ENCODE measurements at regions not wholly inside any gene's neighbourhood (a gene's known extent, or its start where the extent isn't known, plus 50 kb on each side); places are given as distances from the start of the nearest gene placed in this dataset.

DNA sequence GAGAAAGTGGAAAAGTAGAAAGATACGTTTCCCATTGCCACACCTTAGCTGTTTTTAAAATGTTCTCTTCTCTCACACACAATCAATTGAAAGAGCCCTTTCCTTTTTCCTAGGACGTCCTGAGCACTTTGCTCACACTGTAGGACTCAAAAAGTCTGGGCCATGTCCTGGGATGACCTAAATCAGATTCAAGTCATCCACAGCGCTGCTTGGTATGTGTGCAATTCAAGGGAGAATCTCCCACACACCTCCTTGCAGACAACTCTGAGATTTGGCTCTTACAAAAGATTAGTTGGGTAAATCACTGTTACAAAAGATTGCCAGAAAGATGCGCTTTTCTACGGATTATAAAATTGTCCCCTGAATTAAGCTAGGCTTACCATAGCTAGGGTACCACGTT is 130.1 kb downstream of the RNASET2 start:
- H3K4me3 ChIP-seq, result no peak overlapping the region
- no peak for DNase-seq
- H3K9me3 ChIP-seq (replicated peaks), result no peaks in the 10 kb centered on the region
- 0 out of 2 replicates have a peak, but pooled peaks cover 8% of the 10 kb centered on the region for H3K4me1 ChIP-seq
- H3K27ac ChIP-seq, result no peak overlapping the region
- H3K36me3 ChIP-seq, result no peaks in the 10 kb centered on the region
- 0 out of 2 replicates have a peak, but pooled peaks cover 4% of the 10 kb centered on the region for H3K27me3 ChIP-seq

DNA sequence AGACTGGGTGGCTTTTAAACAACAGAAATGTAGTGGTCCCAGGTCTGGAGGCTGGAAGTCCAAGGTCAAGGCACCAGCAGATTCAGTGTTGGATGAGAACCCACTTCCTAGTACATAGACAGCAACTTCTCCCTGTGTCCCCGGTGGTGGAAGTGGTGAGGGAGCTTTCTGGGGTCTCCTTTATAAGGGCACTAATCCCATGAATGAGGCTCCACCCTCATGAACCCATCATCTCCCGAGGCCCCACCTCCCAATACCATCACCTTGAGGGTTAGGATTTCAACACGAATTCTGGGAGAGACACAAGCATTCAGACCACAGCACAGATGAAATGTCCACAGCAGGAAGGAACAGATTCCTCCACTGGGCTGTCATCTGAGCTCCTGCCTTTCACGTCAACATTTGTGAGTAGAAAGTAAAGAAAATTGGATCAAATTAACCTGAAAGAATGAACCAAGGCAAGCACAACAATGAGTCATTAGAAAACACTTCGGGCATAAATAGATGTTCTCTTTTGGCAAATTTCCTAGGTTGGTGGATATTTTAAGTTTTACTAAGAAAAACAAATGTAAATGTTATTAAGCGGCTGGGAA is 130.7 kb downstream of the RNASET2 start:
- DNase-seq, result no peak
- Histone ChIP-seq H3K36me3 (no peaks in the 10 kb centered on the region), H3K27me3 (0 out of 2 replicates have a peak, but pooled peaks cover 4% of the 10 kb centered on the region), H3K27ac (no peak overlapping the region), H3K4me1 (0 out of 2 replicates have a peak, but pooled peaks cover 8% of the 10 kb centered on the region), H3K4me3 (no peak overlapping the region), H3K9me3 (replicated peaks) (no peaks in the 10 kb centered on the region)

DNA sequence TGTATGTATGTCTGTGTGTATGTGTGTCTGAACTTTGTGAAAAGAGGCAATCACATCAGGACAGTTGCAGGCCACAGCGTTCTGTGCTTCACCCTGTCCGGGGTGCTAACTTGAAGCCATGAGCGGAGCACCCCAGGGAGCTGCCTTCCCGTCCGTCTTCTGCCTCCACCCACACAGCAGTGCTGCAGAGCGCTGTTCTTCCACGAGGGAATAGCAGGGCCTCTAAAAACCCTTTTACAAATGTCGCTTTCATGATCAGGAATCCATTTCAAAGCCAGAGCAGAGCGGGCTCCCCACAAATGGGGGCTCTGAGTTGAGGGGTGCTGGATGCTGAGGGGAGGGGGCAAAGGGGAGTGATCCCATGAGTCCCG is 131.5 kb downstream of the RNASET2 start:
- H3K9me3 ChIP-seq (replicated peaks), result no peaks in the 10 kb centered on the region
- 0 out of 2 replicates have a peak, but pooled peaks cover 4% of the 10 kb centered on the region for H3K27me3 ChIP-seq
- H3K36me3 ChIP-seq, result no peaks in the 10 kb centered on the region
- no peak for DNase-seq
- H3K4me3 ChIP-seq, result no peak overlapping the region
- H3K27ac ChIP-seq, result no peak overlapping the region
- H3K4me1 ChIP-seq, result 0 out of 2 replicates have a peak, but pooled peaks cover 8% of the 10 kb centered on the region

DNA sequence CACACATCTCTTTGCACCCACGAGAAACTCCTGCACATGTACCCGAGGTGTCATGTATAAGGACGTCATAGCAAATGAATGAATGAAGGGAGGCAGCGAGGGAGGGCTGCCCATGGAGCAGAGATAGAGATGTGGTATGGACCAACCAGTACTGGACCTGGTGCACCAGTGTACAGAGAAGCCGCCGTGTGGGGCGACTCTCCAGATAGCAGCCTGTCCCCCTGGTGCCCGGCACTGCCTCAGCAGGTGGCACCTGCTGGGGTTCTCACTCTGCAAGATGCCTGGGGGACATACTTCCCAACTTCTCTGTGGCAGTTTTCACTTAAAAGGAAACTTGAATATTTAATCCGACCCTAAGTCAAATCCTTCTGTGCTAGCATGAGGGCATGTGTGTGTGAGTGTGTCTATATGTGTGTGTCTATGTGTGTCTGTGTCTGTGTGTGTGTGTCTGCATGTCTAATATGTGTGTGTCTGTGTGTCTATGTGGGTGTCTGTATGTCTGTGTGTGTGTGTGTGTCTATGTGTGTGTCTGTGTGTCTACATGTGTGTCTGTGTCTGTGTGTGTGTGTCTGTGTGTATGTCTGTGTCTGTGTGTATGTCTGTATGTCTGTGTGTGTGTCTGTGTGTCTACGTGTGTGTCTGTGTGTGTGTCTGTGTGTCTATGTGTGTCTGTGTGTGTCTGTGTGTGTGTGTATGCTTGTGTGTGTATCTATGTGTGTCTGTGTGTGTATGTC is 132.0 kb downstream of the RNASET2 start:
- Histone ChIP-seq H3K36me3 (no peaks in the 10 kb centered on the region), H3K27ac (no peak overlapping the region), H3K4me3 (no peak overlapping the region), H3K9me3 (replicated peaks) (no peaks in the 10 kb centered on the region), H3K4me1 (0 out of 2 replicates have a peak, but pooled peaks cover 8% of the 10 kb centered on the region), H3K27me3 (0 out of 2 replicates have a peak, but pooled peaks cover 4% of the 10 kb centered on the region)
- no peak for DNase-seq

DNA sequence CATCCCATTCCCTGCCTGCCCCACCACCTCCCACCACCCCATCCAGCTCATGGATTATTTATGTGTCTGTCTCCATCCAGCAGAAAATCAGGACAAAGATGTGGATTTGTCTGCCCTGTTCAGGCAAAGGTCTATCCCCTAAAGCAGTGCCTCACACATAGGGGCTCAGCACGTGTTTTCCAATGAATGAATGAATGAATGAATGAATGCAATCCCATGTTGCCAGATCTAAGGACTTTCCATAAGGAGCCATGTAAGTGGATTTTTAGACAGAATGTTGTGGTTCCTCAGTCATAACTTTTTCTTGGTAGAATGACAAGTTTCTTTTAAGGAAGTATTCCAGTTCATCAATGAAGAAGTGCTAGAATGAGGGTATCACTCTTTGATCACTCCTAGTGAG is 133.7 kb downstream of the RNASET2 start:
- Histone ChIP-seq H3K27ac (no peak overlapping the region), H3K4me1 (0 out of 2 replicates have a peak, but pooled peaks cover 8% of the 10 kb centered on the region), H3K9me3 (replicated peaks) (no peaks in the 10 kb centered on the region), H3K36me3 (no peaks in the 10 kb centered on the region), H3K4me3 (no peak overlapping the region), H3K27me3 (0 out of 2 replicates have a peak, but pooled peaks cover 4% of the 10 kb centered on the region)
- no peak for DNase-seq

DNA sequence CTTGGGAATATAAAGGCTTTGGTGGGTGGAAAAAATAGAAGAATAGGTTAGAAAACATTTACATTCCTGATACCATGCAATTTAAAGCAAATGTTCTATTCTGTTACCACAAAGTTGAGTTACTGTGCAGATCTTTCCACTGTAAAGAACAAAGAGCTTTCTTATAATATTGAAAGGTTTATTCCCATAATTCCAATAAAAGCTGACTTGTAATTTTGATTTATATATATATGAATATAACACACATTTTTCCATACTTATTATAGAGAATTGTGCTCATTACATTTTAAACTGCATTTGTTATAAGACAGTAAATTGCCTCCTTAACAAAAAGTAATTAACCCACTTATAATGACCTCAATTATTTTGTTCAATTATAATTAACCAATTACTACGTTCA is 135.9 kb downstream of the RNASET2 start:
- DNase-seq, result no peak
- Histone ChIP-seq H3K27me3 (0 out of 2 replicates have a peak, but pooled peaks cover 4% of the 10 kb centered on the region), H3K9me3 (replicated peaks) (no peaks in the 10 kb centered on the region), H3K4me3 (no peak overlapping the region), H3K4me1 (0 out of 2 replicates have a peak, but pooled peaks cover 1% of the 10 kb centered on the region), H3K27ac (no peak overlapping the region), H3K36me3 (no peaks in the 10 kb centered on the region)

DNA sequence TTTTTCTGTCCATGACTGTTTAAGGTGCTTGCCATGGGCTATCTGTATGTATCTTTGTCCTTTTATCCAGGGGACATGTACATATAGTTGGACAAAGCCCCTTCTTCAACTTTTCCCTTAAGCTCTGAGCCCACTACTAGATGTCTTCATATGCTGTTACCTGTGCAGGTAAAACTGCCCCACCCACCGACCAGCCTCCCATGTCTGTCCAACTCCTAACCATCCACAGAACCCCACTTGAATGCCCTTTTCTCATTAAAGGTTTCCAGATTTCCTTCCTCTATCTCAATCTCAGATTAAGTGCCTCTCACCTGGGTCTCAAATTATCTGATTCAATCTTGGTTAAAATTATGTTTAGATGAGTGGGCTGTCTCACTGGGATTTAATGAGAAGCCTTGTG is 136.3 kb downstream of the RNASET2 start:
- Histone ChIP-seq H3K9me3 (replicated peaks) (no peaks in the 10 kb centered on the region), H3K4me1 (no peaks in the 10 kb centered on the region), H3K36me3 (no peaks in the 10 kb centered on the region), H3K4me3 (no peak overlapping the region), H3K27me3 (0 out of 2 replicates have a peak, but pooled peaks cover 4% of the 10 kb centered on the region), H3K27ac (no peak overlapping the region)
- DNase-seq, result no peak

DNA sequence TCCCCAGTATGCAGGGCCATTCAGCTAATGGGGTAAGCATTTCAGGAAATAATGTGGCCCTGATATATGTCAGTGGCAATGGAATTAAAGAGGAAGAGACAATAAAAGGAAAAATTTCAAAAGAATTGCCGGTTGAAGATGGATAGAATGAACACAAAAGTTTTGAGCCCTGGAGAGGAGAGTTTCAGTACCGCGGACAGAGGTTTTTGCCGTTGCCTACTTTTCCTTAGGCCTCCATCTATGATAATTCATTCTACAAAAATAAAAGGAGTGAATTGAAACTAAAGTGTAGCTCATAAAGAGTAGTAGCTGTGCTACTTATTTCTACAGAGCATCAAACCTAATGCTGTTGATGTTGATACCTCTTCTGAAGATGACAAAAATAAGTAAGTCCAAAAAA is 140.7 kb downstream of the RNASET2 start:
- DNase-seq, result peak in 1 of 2 experiments; percentile 53
- Histone ChIP-seq H3K4me3 (no peak overlapping the region), H3K27me3 (no peaks in the 10 kb centered on the region)

DNA sequence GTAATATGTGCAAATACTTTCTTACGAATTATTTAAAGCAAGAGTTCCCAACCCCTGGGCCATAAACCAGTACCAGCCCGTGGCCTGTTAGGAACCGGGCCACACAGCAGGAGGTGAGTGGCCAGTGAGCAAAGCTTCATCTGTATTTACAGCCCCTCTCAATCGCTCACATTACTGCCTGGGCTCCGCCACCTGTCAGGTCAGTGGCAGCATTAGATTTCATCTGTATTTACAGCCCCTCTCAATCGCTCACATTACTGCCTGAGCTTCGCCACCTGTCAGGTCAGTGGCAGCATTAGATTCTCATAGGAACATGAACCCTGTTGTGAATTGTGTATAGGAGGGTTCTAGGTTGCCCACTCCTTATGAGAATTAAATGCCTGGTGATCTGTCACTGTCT is 142.0 kb downstream of the RNASET2 start:
- H3K9me3 ChIP-seq (replicated peaks), result no peaks in the 10 kb centered on the region

More for the DNA sequence above, 140.7 kb downstream of the RNASET2 start:
- Histone ChIP-seq H3K27ac (no peak overlapping the region), H3K4me1 (no peaks in the 10 kb centered on the region), H3K9me3 (replicated peaks) (no peaks in the 10 kb centered on the region), H3K36me3 (no peaks in the 10 kb centered on the region)

DNA sequence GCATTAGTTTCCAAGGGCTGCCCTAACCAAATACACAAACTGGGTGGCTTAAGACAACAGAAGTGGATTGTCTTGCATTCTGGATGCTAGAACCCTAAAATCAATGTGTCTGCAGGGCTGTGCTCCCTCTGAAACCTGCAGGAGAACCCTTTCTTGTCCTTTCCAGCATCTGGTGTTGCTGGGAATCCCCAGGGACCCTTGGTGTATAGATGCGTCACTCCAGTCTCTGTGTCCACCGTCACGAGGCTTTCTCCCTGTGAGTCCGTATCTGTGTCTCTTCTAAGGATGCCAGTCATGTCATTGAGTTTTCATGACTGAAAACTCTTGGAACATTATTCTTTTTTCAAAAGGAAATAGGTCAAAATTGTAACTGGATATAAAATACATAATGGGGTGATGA is 142.9 kb downstream of the RNASET2 start:
- no peak for DNase-seq
- Histone ChIP-seq H3K27me3 (no peaks in the 10 kb centered on the region), H3K36me3 (no peaks in the 10 kb centered on the region), H3K4me1 (no peaks in the 10 kb centered on the region), H3K27ac (no peak overlapping the region), H3K4me3 (no peak overlapping the region), H3K9me3 (replicated peaks) (no peaks in the 10 kb centered on the region)

More for the DNA sequence above, 142.0 kb downstream of the RNASET2 start:
- Histone ChIP-seq H3K36me3 (no peaks in the 10 kb centered on the region), H3K4me1 (no peaks in the 10 kb centered on the region), H3K27ac (no peak overlapping the region), H3K27me3 (no peaks in the 10 kb centered on the region), H3K4me3 (no peak overlapping the region)
- DNase-seq, result peak in 1 of 2 experiments; percentile 24

DNA sequence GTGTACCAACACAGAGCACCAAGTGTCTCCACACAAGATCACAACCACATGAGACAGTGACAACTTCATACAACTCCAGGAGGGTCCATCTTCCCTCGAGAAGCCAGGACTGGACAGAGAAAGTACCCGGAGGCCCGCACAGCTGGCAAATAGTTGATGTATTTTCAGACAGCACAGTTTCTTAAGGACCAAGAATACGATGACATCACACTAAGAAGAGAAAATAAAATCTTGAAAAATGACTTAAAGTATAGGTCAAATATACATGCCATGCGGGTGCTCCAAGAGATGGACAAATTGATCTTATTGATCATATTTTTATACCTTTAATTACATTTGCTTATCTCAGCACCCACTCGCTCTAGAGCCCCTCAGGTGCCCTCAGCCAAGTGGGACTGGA is 145.5 kb downstream of the RNASET2 start:
- no peaks in the 10 kb centered on the region for H3K27me3 ChIP-seq
- DNase-seq, result no peak
- no peak overlapping the region for H3K27ac ChIP-seq
- H3K4me3 ChIP-seq, result no peak overlapping the region
- H3K36me3 ChIP-seq, result no peaks in the 10 kb centered on the region
- H3K9me3 ChIP-seq (replicated peaks), result peaks cover 8% of the 10 kb centered on the region; the same call in 1 of the 2 replicates
- no peaks in the 10 kb centered on the region for H3K4me1 ChIP-seq

DNA sequence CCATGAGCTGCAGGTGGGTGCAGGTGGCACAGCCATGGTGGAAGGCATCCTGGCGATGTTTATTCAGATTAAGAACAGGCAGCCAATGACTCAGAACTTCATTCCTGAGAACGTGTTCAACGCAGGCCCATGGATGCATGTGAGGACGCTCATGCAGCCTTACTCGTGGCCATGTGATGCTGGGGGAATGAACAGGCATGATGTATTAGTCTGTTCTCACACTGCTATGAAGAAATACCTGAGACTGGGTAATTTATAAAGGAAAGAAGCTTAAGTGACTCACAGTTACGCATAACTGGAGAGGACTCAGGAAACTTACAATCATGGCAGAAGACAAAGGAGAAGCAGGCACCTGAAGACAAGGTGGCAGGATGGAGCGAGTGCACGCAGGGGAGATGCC is 146.6 kb downstream of the RNASET2 start:
- no peaks in the 10 kb centered on the region for H3K4me1 ChIP-seq
- H3K9me3 ChIP-seq (replicated peaks), result peaks cover 8% of the 10 kb centered on the region; the same call in 1 of the 2 replicates
- H3K27me3 ChIP-seq, result no peaks in the 10 kb centered on the region
- H3K36me3 ChIP-seq, result no peaks in the 10 kb centered on the region
- no peak for DNase-seq
- H3K27ac ChIP-seq, result no peak overlapping the region
- H3K4me3 ChIP-seq, result no peak overlapping the region

DNA sequence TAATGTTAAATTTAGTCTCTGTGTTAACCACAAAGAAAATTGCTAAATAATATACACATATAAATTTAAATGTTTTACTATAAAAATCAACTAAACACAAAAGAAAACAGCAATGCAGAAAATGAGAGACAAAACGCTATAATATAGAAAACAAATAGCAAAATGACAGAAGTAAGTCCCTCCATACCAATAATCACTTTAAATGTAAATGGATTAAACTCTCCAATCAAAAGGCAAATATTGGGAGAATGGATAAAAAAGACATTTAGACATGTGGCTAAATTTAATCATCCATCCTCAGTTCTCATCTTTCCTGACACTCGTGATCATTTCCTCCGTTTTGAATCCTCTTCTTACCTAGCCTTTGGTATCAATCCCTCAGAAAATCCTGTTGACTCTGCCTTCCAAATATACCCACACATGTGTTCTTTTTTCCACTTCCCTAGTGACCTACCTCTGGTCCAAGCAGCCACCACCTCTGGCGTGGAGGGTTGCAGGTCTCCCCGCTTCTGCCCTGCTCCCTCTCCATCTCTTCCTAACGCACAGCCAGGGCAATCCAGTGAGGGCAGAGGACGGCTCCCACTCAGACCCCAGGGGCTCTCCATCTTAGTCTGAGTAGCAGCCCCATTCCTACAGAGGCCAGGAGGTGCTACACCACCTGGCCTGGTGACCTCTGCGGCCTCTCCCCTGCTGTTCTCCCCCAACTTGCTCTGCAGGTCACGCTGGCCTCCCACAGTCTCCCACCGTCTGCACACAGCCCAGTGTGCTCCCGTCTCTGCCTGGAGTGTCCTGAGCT is 149.2 kb downstream of the RNASET2 start:
- no peaks in the 10 kb centered on the region for H3K4me1 ChIP-seq
- H3K27ac ChIP-seq, result no peak overlapping the region
- H3K36me3 ChIP-seq, result no peaks in the 10 kb centered on the region; the same call in 1 of the 2 replicates
- DNase-seq, result no peak
- H3K4me3 ChIP-seq, result no peak overlapping the region
- H3K9me3 ChIP-seq (replicated peaks), result peaks cover 8% of the 10 kb centered on the region; the same call in 1 of the 2 replicates
- no peaks in the 10 kb centered on the region for H3K27me3 ChIP-seq

DNA sequence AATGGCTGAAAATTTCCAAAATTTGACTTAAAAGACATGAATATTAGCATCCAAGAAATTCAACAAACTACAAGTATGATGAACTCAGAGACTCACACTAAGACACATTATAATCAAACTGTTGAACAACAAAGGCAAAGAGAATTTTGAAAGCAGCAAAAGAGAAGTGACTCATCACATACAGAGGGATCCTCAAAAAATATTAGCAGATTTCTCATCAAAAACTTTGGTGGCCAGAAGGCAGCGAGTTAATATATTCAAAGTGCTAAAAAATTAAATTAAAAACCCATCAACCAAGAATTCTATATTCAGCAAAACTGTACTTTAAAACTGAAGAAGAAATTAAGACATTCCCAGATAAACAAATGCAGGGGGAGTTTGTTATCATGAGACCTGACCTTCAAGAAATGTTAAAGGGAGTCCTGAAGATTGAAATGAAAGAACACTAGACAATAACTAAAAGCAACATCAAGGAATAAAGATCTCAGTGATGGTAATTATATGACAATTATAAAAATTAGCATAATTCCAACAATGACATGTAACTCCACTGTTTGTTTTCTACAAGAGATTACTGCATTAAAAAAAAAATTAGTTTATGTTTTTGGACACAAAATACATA is 150.0 kb downstream of the RNASET2 start:
- no peak for DNase-seq
- Histone ChIP-seq H3K27me3 (no peaks in the 10 kb centered on the region), H3K27ac (no peak overlapping the region), H3K9me3 (replicated peaks) (peaks cover 8% of the 10 kb centered on the region; the same call in 1 of the 2 replicates), H3K36me3 (no peaks in the 10 kb centered on the region; the same call in 1 of the 2 replicates), H3K4me1 (no peaks in the 10 kb centered on the region), H3K4me3 (no peak overlapping the region)
